Effector memory CD8-positive, alpha-beta T cell (primary cell): ENCODE measurements at regions not wholly inside any gene's neighbourhood (a gene's known extent, or its start where the extent isn't known, plus 50 kb on each side); places are given as distances from the start of the nearest gene placed in this dataset.
"Not testable (repeated sequence)": the region's sequence is repeated elsewhere in the genome, so short reads cannot be mapped to it uniquely, and the experiment has no call there.

Source experiments
- ATAC-seq: fragments of 150-1000 bp; cut with Tn5 transposase; replicated peaks from 2 replicates; pipeline ENCODE4 v1.10.0; 2021; ENCODE audit warnings: mild to moderate bottlenecking, moderate library complexity
- DNase-seq, 3 experiments: peaks; one replicate each; pipeline ENCODE4 v3.0.0; 2021
- H3K27ac Mint-ChIP-seq, 2 donors: one replicate each; pipeline ENCODE4 v1.8.0; 2022; ENCODE audit warnings: mild to moderate bottlenecking in 2 of 2, mixed read lengths in 2 of 2, moderate library complexity in 2 of 2
- H3K27me3 Mint-ChIP-seq, 2 donors: one replicate each; pipeline ENCODE4 v1.8.0; 2022; ENCODE audit warnings: mixed read lengths in 2 of 2
- H3K36me3 Mint-ChIP-seq: one replicate; pipeline ENCODE4 v1.8.0; 2022; ENCODE audit warnings: mild to moderate bottlenecking, moderate library complexity, mixed read lengths; ENCODE audit not compliant: insufficient read depth
- H3K4me1 Mint-ChIP-seq, 2 donors: one replicate each; pipeline ENCODE4 v1.8.0; 2022; ENCODE audit warnings: low read depth in 2 of 2, mixed read lengths in 2 of 2
- H3K4me3 Mint-ChIP-seq, 2 donors: one replicate each; pipeline ENCODE4 v1.8.0; 2022; ENCODE audit warnings: mild to moderate bottlenecking in 2 of 2, mixed read lengths in 2 of 2, moderate library complexity in 2 of 2
- H3K9me3 Mint-ChIP-seq, 2 donors: one replicate each; pipeline ENCODE4 v1.8.0; 2022; ENCODE audit warnings: mixed read lengths in 2 of 2

DNA sequence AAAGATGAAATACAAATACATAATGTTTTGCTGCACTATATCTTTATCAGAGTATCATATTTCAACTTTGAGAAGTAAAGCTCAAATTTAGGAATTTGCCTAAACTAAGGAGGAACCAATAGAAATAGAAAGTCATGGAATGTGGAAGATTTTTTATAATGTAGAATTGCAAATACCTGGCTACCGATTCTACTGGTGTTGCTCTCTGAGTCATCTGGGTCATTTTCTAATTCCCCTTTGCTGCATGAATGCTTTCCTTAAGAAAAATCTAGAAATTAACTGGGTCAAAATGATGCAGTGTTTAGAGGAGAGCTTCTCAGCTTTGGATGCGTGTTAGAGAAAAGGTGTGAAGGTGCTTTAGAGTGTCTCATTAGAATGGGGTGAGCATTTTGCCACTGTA, 568.9 kb upstream of the ANKRD30A start:
- DNase-seq (no peak), ATAC-seq (no peak)
- H3K4me3 Mint-ChIP-seq = no peak overlapping the region
- H3K27ac Mint-ChIP-seq = no peak overlapping the region
- H3K27me3 Mint-ChIP-seq = no peaks in the 10 kb centered on the region
- peaks cover 0 to 3% of the 10 kb centered on the region in 2 donors for H3K9me3 Mint-ChIP-seq
- no peaks in the 10 kb centered on the region for H3K4me1 Mint-ChIP-seq
- H3K36me3 Mint-ChIP-seq = no peaks in the 10 kb centered on the region

DNA sequence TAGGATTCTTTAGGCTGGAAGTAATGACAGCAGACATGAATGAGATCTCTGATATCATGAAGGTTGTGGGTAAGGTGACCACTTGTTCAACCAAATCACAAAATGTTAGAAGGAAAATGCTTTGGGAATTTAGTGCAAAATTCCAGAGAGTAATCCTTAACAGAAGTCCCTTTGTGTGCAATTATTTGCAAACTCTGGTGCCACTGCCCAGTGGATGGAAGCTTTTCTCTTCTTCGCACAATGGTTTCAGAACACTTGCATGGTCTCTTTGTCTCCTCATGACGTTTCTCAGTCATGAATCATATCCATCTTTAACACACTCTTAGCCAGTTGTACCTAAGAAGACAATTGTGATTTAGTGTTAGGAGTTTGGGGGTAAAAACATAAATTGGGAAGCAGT, 570.4 kb upstream of the ANKRD30A start:
- DNase-seq = no peak
- H3K27me3 Mint-ChIP-seq = no peaks in the 10 kb centered on the region
- no peak for ATAC-seq
- H3K27ac Mint-ChIP-seq = no peak overlapping the region
- peaks cover 0 to 3% of the 10 kb centered on the region in 2 donors for H3K9me3 Mint-ChIP-seq
- H3K36me3 Mint-ChIP-seq = no peaks in the 10 kb centered on the region
- H3K4me3 Mint-ChIP-seq = no peak overlapping the region
- no peaks in the 10 kb centered on the region for H3K4me1 Mint-ChIP-seq

- no peak overlapping the region for H3K27ac Mint-ChIP-seq
- no peaks in the 10 kb centered on the region for H3K27me3 Mint-ChIP-seq
- no peaks in the 10 kb centered on the region for H3K4me1 Mint-ChIP-seq
- ATAC-seq (no peak), DNase-seq (no peak)
- H3K36me3 Mint-ChIP-seq = no peaks in the 10 kb centered on the region
- H3K4me3 Mint-ChIP-seq = no peak overlapping the region
- H3K9me3 Mint-ChIP-seq = peaks cover 11 to 17% of the 10 kb centered on the region in 2 donors
These were observed 577.4 kb upstream of the ANKRD30A start for GRCh38 chr10:36547965-36548364.

GRCh38 chr10:36542493-36542892, 582.9 kb upstream of the ANKRD30A start:
- peaks cover 7 to 12% of the 10 kb centered on the region in 2 donors for H3K9me3 Mint-ChIP-seq
- no peak overlapping the region for H3K4me3 Mint-ChIP-seq
- ATAC-seq = no peak
- H3K27ac Mint-ChIP-seq = no peak overlapping the region
- H3K36me3 Mint-ChIP-seq = no peaks in the 10 kb centered on the region
- no peak for DNase-seq
- H3K4me1 Mint-ChIP-seq = no peaks in the 10 kb centered on the region
- H3K27me3 Mint-ChIP-seq = no peaks in the 10 kb centered on the region

DNA sequence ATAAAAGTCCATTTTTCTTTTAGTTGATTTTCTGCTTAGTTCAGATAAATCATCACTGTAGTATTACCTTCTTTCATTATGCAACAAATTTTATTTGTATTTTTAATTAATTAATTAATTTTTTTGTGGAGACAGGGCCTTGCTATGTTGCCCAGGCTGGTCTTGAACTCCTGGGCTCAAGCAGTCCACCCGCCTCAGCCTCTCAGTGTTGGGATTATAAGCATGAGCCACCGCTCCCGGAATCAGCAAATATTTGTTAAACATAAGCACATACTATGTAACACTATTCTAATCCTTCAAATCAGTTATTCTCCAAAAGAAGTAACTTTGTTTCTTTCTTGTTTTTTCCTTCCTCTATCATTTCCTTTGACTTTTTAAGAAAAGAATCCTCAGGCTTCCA, 584.8 kb upstream of the ANKRD30A start:
- no peak for DNase-seq
- Mint-ChIP-seq H3K4me1 (no peaks in the 10 kb centered on the region), H3K36me3 (no peaks in the 10 kb centered on the region), H3K4me3 (no peak overlapping the region), H3K9me3 (peaks cover 0 to 11% of the 10 kb centered on the region in 2 donors), H3K27ac (no peak overlapping the region), H3K27me3 (no peaks in the 10 kb centered on the region)
- ATAC-seq = no peak

DNA sequence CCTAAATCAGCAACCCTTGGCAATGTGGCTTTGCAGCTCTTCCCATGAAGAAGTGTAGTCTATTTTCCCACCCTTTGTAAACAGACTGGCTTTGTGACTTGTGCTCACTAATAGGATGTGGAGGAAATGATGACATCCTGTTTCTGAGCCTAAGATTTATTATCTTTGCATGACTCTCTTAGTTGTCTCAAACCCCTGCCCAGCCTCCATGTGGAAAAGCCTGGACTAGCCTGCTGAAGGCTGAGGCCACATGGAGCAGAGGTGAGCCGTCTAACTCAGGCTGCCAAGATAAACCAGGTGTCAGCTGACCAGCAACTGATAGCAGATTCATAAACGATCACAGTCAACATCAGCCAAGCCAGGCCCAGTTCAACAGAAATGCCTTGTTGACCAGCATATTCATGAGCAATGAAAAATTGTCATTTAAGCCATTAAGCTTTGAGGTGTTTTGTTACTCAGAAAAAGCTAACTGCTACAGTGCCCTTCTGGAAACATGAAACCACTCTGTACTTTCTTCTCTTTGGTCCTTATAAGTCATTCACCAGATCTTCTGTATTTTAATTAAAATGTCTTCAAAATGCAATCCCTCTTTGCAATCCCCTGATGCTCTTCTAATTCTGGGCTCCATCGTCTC, 586.3 kb upstream of the ANKRD30A start:
- H3K27ac Mint-ChIP-seq = no peak overlapping the region
- no peak overlapping the region for H3K4me3 Mint-ChIP-seq
- H3K36me3 Mint-ChIP-seq = peaks cover 3% of the 10 kb centered on the region
- no peaks in the 10 kb centered on the region for H3K27me3 Mint-ChIP-seq
- no peaks in the 10 kb centered on the region for H3K4me1 Mint-ChIP-seq
- H3K9me3 Mint-ChIP-seq = peaks cover 0 to 11% of the 10 kb centered on the region in 2 donors
- ATAC-seq (no peak), DNase-seq (no peak)

- H3K36me3 Mint-ChIP-seq = peaks cover 3% of the 10 kb centered on the region
- peak; percentile 56 for ATAC-seq
These were observed 590.9 kb upstream of the ANKRD30A start for GRCh38 chr10:36534471-36535002.

GRCh38 chr10:36533861-36534260, 591.5 kb upstream of the ANKRD30A start:
- Mint-ChIP-seq H3K4me1 (no peaks in the 10 kb centered on the region), H3K27ac (no peak overlapping the region)

More at GRCh38 chr10:36534471-36535002, 590.9 kb upstream of the ANKRD30A start:
- no peaks in the 10 kb centered on the region for H3K27me3 Mint-ChIP-seq
- H3K27ac Mint-ChIP-seq = no peak overlapping the region
- no peaks in the 10 kb centered on the region for H3K4me1 Mint-ChIP-seq
- H3K4me3 Mint-ChIP-seq = no peak overlapping the region
- peaks cover 0 to 3% of the 10 kb centered on the region in 2 donors for H3K9me3 Mint-ChIP-seq
- DNase-seq = no peak

GRCh38 chr10:36533316-36533715, 592.1 kb upstream of the ANKRD30A start:
- Mint-ChIP-seq H3K4me1 (no peaks in the 10 kb centered on the region), H3K27ac (no peak overlapping the region), H3K9me3 (peaks cover 1 to 5% of the 10 kb centered on the region in 2 donors), H3K27me3 (no peaks in the 10 kb centered on the region), H3K4me3 (no peak overlapping the region), H3K36me3 (peaks cover 3% of the 10 kb centered on the region)
- ATAC-seq = no peak
- DNase-seq = no peak

More at GRCh38 chr10:36533861-36534260, 591.5 kb upstream of the ANKRD30A start:
- Mint-ChIP-seq H3K4me3 (no peak overlapping the region), H3K27me3 (no peaks in the 10 kb centered on the region), H3K9me3 (peaks cover 0 to 1% of the 10 kb centered on the region in 2 donors), H3K36me3 (peaks cover 3% of the 10 kb centered on the region)
- DNase-seq = no peak
- ATAC-seq = no peak

GRCh38 chr10:36531621-36532020, 593.8 kb upstream of the ANKRD30A start:
- Mint-ChIP-seq H3K4me3 (no peak overlapping the region), H3K27ac (no peak overlapping the region)
- no peak for ATAC-seq

GRCh38 chr10:36526033-36526432, 599.4 kb upstream of the ANKRD30A start:
- Mint-ChIP-seq H3K27ac (no peak overlapping the region), H3K36me3 (no peaks in the 10 kb centered on the region), H3K4me1 (no peaks in the 10 kb centered on the region), H3K4me3 (no peak overlapping the region), H3K9me3 (peaks cover 2 to 14% of the 10 kb centered on the region in 2 donors), H3K27me3 (no peaks in the 10 kb centered on the region)
- DNase-seq (no peak), ATAC-seq (no peak)

More at GRCh38 chr10:36531621-36532020, 593.8 kb upstream of the ANKRD30A start:
- DNase-seq = no peak
- Mint-ChIP-seq H3K27me3 (no peaks in the 10 kb centered on the region), H3K9me3 (peaks cover 2 to 7% of the 10 kb centered on the region in 2 donors), H3K4me1 (no peaks in the 10 kb centered on the region), H3K36me3 (peaks cover 3% of the 10 kb centered on the region)

- not testable (repeated sequence) for DNase-seq, H3K27ac Mint-ChIP-seq, H3K27me3 Mint-ChIP-seq, H3K36me3 Mint-ChIP-seq, H3K4me1 Mint-ChIP-seq, H3K4me3 Mint-ChIP-seq
- peaks cover 4 to 14% of the 10 kb centered on the region in 2 donors for H3K9me3 Mint-ChIP-seq
- peak; percentile 39 for ATAC-seq
These were observed 601.3 kb upstream of the ANKRD30A start for GRCh38 chr10:36524126-36524525.

DNA sequence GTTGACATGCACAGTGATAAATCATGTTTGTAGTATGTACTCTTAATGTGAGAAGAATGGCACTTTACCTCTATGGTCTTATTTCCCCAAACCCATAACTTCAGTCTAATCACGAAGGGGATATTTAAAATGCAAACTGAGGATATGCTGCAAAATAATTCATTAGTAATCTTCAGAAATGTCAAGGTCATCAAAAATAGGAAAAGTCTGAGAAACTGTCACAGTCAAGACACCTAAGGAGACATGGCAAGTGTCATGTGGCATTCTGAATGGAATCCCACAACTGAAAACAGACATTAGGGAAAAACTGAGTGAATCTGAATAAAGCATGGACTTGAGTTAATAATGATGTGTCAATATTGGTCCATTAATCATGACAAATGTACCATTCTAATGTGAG, 605.5 kb upstream of the ANKRD30A start:
- no peaks in the 10 kb centered on the region for H3K36me3 Mint-ChIP-seq
- no peak overlapping the region for H3K27ac Mint-ChIP-seq
- H3K4me3 Mint-ChIP-seq = no peak overlapping the region
- ATAC-seq = no peak
- no peaks in the 10 kb centered on the region for H3K27me3 Mint-ChIP-seq
- H3K4me1 Mint-ChIP-seq = no peaks in the 10 kb centered on the region
- DNase-seq = no peak
- peaks cover 3 to 7% of the 10 kb centered on the region in 2 donors for H3K9me3 Mint-ChIP-seq

- Mint-ChIP-seq H3K4me1 (no peaks in the 10 kb centered on the region), H3K4me3 (no peak overlapping the region), H3K9me3 (peaks cover 7 to 9% of the 10 kb centered on the region in 2 donors), H3K27ac (no peak overlapping the region), H3K27me3 (no peaks in the 10 kb centered on the region), H3K36me3 (no peaks in the 10 kb centered on the region)
- DNase-seq = no peak
- ATAC-seq = no peak
These were observed 609.1 kb upstream of the ANKRD30A start for GRCh38 chr10:36516281-36516680.
